Hematopoietic multipotent progenitor cell treated with erythropoietin and hydrocortisone succinate and interleukin-3 and kit ligand, for 15 days (in vitro differentiated cells): ENCODE measurements at regions not wholly inside any gene's neighbourhood (a gene's known extent, or its start where the extent isn't known, plus 50 kb on each side); places are given as distances from the start of the nearest gene placed in this dataset.
"Not testable (repeated sequence)": the region's sequence is repeated elsewhere in the genome, so short reads cannot be mapped to it uniquely, and the experiment has no call there.

Source experiments
- DNase-seq: peaks from one replicate; pipeline ENCODE4 v3.0.0-alpha.2; 2015; ENCODE audit warnings: low spot score

- DNase-seq: no peak
These were observed 622.4 kb downstream of the BCOR start for GRCh38 chrX:39475372-39475771.

- no peak for DNase-seq
These were observed 621.1 kb downstream of the BCOR start for GRCh38 chrX:39476604-39477021.

- DNase-seq: peak; percentile 13
These were observed 620.6 kb downstream of the BCOR start for GRCh38 chrX:39477031-39477761.

GRCh38 chrX:39477762-39478120 is 620.0 kb downstream of the BCOR start:
- DNase-seq: no peak

GRCh38 chrX:39479856-39480255 is 617.9 kb downstream of the BCOR start:
- DNase-seq: no peak

GRCh38 chrX:39480963-39481362 is 616.8 kb downstream of the BCOR start:
- DNase-seq: no peak

GRCh38 chrX:39481621-39482020 is 616.1 kb downstream of the BCOR start:
- DNase-seq: peak; percentile 58

- DNase-seq: peak; percentile 56
These were observed 613.3 kb downstream of the BCOR start for GRCh38 chrX:39484159-39485068.

- DNase-seq: no peak
These were observed 610.4 kb downstream of the BCOR start for GRCh38 chrX:39487166-39487968.

GRCh38 chrX:39487969-39488330 is 609.8 kb downstream of the BCOR start:
- no peak for DNase-seq

- DNase-seq: peak; percentile 90
These were observed 606.0 kb downstream of the BCOR start for GRCh38 chrX:39491548-39492297.

GRCh38 chrX:39492497-39493162 is 605.1 kb downstream of the BCOR start:
- peak; percentile 21 for DNase-seq

GRCh38 chrX:39493168-39493567 is 604.6 kb downstream of the BCOR start:
- DNase-seq: no peak

- DNase-seq: not testable (repeated sequence)
These were observed 600.6 kb downstream of the BCOR start for GRCh38 chrX:39497117-39497516.

GRCh38 chrX:39497702-39498265 is 600.0 kb downstream of the BCOR start:
- no peak for DNase-seq

GRCh38 chrX:39499996-39500395 is 597.8 kb downstream of the BCOR start:
- no peak for DNase-seq

GRCh38 chrX:39501822-39502221 is 595.9 kb downstream of the BCOR start:
- DNase-seq: no peak

- DNase-seq: no peak
These were observed 595.3 kb downstream of the BCOR start for GRCh38 chrX:39502486-39502885.

- DNase-seq: no peak
These were observed 593.5 kb downstream of the BCOR start for GRCh38 chrX:39504227-39504626.

GRCh38 chrX:39504850-39505259 is 592.9 kb downstream of the BCOR start:
- no peak for DNase-seq

GRCh38 chrX:39506131-39506530 is 591.6 kb downstream of the BCOR start:
- no peak for DNase-seq
